HG02759 (cell line): ENCODE measurements at regions not wholly inside any gene's neighbourhood (a gene's known extent, or its start where the extent isn't known, plus 50 kb on each side); places are given as distances from the start of the nearest gene placed in this dataset.
"Not testable (repeated sequence)": the region's sequence is repeated elsewhere in the genome, so short reads cannot be mapped to it uniquely, and the experiment has no call there.

Source experiments
- ATAC-seq: cut with Tn5 transposase; IDR thresholded peaks from one replicate; pipeline ENCODE4 v1.9.1; 2021; ENCODE audit warnings: mild to moderate bottlenecking, moderate library complexity; ENCODE audit not compliant: unreplicated experiment

DNA sequence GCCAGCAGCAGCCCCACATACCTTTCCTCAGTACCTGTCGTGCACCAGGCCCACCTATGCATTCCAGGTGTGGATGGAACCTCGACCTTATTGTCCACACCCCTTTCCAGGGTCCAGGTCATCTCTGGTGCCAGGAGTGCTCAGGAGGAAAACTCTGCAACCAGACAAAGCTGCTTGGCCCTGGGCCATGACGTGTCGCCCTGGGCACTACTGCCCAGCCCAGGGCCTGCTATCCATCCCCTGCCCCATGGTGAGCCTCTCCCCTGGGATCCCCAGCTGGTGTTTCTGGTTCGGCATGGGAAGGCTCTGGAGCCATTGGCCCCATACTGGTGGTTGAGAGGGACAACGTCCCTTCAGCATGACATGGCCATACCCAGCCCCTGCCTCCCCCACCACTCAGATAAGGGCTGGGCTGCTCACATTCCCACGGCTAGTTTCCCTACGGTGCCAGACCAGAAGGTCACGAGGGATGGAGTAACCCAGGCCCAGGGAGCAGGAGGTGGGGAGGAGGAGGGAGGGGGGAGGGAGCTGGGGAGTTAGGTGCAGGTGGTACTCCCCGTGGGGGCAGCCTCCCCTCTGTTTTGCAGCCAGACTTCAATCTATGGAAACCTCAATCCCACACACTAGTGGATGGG is 123.2 kb upstream of the MTLN start:
- not testable (repeated sequence) for ATAC-seq

DNA sequence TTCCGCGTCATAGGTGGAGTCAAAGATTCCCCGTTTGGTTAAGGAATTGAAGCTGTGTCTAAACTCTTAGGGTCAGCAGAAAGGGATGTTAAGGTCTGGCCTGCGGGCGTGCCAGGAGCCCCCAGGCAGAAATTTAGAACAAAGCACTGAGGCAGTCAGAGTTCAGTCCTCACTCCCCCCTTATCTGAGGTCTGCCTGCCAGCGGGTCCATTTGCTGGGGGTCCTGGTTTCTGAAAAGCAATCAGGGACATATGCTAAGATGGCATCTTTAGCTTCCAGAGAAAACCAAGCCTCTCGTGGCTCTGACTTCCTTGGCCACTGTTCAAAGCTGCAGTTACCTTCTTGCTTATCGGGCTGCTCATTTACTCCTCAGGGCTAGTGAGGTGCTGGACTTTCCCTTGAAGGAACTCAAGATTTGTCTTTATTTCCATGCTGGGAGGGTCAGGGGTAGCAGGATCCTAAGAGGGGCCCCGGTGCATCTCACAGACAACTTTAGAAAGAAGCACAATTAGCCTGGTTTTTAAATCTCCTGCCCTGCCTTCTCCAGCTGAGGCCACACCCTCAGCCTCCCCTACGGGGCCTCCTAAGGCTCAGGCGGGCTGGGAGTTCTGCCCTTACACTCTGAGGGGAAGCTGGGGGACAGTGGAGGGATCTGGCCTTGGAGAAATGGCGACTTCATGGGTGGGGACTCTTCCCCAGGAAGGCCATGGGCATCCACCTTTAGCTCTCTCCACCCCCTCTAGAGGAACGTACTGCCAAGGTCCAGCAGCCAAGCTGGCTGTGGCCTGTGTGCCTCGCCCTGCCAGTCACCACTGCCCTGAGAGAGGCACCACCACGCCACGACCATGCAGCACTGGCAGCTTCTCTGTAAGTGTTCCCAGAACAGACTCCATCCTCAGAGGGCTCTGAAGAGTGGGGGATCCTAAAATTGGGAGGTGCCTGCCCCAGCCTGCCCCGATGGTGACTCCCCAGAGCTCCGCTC is 121.1 kb upstream of the MTLN start:
- ATAC-seq = not testable (repeated sequence)

DNA sequence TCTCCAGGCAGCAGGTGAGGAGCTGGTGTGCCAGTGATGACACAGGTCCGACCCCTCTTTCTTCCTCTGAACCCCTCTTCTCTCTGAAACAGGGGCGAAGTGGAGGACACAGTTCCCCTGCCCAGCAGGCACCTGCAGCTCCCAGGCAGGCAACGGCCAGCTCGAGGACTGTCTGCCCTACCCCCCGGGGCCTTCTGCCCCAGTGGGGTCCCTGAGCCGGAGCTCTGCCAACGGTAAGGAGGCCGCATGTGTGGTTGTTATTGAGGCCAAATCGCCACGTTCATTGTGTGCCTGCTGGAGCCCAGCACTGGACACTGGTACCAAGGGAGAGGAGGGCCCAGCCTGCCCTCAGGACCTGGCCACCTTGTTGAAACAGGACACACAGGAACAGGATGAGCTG is 119.3 kb upstream of the MTLN start:
- not testable (repeated sequence) for ATAC-seq

DNA sequence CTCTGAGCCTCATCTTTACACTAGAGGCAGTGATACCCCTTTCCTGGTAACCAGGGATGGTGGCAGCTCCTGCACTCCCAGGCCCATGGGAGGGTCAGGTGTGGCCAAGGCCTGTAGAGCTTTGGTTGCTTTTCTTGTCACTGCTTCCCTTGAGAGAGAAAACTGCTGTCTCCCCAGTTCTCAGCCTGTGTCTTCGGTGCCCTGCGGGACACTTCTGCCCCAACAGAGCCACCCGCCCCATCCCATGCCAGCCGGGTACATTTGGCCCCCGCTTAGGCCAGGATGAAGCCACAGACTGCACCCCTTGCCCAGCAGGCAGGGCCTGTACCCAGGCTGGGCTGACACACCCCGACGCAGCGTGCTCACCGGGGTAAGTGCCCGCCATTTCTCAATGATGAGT is 117.4 kb upstream of the MTLN start:
- not testable (repeated sequence) for ATAC-seq

DNA sequence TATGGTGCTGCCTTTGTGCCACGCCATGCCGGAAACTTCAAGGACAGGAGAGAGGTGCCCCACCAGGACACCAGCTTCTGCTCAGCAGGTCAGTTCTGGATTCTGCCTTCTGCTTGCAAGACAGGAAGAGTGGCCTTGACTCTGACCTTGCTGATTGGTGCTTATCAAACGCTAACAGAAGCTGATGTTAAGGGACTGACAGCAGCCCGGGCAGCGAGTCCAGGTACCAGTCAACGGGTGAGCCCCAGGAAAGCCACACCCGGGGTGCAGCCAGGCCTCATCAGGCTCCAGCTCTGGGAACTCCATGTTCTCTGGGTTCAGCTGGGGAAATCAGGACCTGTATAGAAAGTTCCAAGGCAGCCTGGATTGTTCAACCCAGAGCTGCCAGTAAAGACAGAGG is 116.8 kb upstream of the MTLN start:
- ATAC-seq = not testable (repeated sequence)

DNA sequence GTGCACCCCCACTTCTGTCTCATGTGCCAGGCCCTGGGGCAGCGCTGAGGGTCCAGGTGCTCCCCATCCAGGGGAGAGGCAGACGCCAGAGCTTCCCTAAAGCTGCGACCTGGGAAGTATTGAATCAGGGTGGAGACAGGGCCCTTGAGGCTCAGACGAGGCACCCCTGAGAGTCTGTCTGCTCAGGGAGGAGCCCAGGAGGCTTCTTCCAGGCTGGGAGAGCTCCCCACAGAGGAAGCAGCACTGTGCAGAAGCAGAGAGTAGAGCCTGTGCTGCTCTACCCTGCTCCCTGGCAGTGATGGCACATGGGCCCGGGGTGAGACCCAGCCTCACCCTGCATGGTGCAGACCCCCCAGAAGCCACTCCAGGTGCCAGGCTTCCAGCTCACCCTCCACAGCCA is 116.3 kb upstream of the MTLN start:
- ATAC-seq = not testable (repeated sequence)

DNA sequence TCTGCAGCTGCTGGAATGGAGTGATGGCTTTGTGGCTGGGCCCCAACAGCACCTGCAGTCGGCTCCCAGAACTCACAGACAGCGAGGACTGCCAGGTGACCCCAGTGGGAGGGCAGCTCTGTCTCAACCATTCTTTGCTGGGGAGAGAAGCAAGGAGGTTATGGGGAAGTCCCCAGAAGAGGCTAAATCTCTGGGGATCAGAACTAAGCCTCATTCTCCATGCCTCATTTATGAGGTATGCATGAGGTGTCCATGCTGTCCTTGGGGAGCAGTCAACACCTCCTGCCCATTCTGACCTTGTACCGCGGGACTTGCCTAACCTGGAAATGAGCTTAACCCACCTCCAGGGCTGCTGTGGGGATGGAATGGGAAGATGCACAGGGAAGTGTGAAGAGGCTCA is 111.5 kb upstream of the MTLN start:
- not testable (repeated sequence) for ATAC-seq

DNA sequence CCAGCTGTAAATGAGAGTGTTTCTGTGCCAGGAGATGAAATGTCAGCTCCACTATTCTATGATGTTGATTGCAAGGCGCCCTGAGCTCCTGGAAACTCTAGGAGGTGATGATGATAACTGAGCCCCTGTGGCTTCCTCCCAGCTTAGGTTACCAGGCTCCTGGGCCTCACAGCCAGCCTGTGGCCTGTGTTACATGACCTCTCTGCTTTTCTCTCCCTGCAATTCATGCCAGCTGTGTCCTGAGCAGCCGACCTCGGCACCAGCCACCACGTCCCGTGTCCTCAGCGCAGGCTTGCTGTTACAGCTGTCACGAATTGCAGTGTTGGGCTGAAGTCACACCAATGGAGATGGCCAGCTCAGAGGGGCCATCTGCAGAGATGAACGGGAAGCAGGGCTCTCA is 110.2 kb upstream of the MTLN start:
- ATAC-seq = not testable (repeated sequence)

DNA sequence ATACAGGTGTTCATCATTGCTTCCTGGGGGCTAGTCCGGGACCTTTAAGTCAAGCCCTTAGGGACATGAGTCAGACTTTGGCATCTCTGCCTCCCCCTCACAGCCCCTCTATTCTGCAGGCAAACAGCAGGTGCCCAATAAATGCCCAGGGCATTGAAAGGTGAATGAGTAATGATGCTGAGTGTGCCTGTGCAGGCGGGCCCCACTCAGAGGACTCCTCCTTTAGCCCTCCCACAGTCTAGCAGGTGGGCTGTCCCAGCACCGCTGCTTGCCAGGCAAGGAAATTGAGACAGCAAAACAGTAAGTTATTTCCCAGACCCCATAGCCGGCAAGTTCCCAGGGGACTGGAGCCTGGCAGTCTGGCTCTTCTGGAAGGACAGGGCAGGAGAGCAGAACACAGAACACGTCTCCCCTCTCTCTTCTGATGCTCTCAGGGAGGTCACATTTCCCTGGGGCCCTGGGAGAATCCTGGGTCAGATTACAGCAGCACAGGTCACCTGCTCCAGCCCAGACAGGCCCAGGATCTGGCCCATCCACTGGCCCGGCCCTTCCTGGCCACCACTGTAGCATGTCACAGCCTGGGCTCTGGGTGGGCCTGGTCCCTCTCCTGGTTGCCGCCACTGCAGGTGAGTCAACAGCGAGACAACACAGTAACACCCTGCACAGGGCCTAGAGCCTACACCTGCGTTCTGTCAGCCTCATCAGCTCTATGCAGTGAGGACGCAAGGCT is 108.7 kb upstream of the MTLN start:
- ATAC-seq = not testable (repeated sequence)

DNA sequence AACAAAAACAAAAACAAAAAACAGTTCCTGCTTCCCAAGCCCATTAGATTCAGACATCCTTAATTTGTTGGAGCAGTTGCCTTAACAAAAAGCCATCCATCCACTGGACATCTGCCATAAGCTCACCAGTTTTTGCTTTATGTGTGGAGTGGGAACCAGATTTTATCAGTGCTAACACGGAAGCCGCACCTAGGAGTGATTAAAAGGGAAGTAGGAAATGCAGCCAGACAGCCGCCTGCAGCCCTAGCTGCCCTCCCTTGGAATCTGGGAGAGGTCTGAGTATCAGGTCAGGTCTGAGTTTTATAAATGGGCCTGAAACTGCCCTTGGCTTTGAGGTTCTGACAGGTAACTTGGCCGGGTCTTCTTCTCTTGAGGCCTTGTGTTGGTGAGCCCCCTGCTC is 106.6 kb upstream of the MTLN start:
- ATAC-seq = not testable (repeated sequence)

DNA sequence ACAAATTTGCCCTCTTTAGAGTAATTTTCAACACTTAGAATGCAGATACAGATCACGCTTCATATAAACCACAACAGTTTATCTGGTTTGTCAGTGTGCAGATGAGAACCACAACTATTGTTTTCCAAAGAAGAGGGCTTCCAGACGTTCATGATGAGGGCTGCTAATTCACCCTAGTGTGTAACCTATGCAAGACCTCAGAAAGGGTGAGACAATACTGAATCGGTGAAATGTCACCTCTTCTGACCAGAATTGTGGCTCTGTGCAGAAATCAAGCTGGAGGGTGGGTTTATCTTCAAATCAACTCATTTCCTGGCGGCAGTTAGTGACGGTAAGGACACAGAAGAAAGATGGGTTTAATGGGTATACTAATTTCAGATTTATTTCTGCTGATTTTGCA is 105.0 kb upstream of the MTLN start:
- ATAC-seq = not testable (repeated sequence)

DNA sequence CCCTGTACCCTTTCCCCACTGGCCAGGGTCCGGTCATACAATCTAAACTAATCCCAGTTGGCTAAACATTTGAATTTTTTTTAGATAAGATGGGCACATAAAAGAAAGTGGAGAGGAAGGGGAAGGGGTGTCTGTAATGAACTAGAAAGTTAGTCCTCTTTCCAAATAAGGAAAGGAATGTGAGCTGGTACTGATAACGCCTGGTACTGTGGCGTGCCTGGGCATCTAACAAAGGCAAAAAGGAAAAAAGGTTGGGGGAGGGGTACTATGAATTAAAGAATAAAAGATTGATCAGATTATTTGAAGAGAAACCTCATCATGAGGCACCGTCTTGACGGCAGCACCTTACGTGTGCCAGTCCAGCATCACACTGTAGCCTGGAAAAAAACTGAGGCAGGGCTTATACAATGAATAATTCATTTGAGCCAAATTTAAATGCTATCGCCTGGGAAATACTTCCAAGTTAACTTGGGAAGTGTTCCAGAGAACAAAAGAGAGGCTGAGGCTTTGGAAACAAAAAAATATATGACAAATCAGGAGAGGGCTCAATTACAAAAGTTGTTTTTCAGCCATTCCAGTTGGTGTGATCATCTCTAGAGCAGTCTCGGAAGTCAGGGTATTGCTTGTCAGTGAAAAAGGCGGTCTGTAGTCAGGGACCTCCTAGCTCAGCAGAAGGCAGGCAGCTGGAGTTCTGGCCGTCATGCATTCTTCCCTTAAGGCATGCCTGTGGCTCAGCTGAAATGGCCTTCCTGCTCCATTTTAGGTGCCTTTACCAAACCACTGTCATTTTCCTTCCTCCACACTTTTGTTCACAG is 103.9 kb upstream of the MTLN start:
- not testable (repeated sequence) for ATAC-seq

DNA sequence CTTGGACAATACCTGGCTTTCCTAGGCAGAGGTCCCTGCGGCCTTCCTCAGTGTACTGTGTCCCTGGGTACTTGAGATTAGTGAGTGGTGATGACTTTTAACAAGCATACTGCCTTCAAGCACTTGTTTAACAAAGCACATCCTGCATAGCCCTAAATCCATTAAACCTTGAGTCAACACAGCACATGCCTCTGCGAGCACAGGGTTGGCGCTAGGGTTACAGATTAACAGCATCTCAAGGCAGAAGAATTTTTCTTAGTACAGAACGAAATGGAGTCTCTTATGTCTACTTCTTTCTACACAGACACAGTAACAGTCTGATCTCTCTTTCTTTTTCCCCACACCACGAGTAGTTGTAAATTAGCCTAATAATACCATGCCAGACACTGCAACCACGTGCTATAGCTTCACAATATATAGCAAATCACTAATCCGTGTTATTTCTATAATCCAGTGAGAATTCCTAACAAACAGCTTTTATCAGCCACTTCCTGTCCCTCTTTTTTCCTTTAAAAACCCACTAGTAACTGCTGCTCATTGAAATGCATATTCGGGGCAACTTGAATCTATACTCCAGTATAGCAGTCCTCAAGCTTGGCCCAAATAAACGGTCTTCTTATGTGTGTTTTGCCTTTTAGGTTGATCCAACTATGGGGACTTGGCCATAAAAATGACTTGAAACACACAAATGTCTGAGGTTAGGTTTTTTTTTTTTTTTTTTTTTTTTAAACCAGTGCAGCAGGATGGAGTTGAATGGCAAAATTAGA is 102.9 kb upstream of the MTLN start:
- not testable (repeated sequence) for ATAC-seq

DNA sequence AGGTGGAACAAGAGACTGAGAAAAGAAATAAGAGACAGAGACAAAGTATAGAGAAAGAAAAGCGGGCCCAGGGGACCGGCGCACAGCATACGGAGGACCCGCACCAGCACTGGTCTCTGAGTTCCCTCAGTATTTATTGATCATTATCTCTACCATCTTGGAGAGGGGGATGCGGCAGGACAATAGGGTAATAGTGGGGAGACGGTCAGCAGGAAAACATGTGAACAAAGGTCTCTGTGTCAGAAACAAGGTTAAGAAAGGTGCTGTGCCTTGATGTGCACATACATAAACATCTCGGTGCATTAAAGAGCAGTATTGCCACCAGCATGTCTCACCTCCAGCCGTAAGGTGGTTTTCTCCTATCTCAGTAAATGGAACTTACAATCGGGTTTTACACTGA is 102.1 kb upstream of the MTLN start:
- not testable (repeated sequence) for ATAC-seq

DNA sequence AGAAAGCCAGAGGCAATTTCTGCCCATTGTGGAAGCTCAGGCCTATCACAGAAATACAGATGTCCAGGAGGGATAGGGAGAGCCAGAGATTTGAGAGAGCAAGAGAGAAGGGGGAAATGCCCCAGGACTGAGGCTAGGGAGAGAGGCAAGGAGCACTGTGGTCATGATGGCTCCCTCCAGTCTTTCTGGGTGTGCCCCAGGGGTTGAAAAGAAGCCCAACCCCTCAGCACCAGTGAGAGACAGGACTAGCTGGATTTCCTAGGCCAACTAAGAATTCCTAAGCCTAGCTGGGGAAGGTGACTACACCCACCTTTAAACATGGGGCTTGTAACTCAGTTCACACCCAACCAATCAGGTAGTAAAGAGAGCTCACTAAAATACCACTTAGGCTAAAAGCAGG is 100.7 kb upstream of the MTLN start:
- not testable (repeated sequence) for ATAC-seq

DNA sequence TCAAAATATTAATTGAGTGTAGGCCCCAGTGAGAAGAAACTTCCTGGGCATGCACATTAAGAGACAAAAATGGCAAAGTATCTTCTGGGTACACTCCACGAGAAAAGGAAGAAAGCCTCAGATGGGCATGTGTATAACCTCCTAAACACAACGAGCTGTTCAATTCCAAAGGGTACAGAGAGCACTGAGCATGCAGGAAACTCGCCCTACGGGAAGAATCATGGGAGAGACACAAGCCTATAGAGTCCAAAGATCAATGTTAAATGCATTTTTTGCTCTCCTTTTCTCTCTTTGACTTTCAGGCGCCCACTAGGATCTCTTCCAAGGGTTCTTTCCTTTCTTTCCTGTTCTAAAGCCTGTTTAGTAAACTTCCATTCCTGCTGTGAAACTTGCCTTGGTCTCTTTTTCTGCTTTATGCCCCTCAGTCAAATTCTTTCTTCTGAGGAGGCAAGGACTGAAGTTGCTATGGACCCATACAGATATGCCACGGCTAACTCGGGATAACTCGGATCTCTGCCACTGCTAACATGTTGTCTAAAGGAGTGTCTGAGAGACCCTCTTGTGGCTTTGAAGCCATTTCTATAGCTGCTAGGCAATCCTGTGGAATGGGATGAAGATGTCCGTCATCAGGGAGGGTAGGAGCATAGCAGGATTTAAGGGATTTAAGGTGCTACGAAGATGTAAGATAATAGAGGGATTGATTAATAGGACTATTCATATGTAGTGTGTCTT is 99.5 kb upstream of the MTLN start:
- not testable (repeated sequence) for ATAC-seq

DNA sequence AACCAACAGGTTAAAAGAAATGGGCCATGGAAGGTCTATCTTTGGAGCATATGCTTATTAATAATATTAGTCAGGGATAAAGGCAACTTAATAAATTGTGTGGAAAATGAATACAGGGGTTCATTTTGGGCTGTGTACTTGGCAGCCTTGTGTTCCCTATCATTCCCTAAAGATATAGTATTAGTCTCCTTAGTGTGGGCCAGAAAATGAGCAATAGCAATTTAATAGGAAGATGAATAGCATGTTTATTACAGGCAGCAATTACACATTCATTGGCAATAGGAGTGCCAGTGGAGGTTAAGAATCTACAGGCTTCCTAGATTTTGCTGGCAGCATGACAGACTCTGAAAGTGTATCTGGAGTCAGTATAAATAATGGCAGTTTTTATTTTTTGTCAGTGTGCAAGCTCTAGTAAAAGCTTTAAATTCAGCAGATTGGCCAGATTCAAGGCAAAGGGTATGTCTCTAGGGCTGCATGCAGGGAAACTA is 98.7 kb upstream of the MTLN start:
- ATAC-seq = not testable (repeated sequence)

DNA sequence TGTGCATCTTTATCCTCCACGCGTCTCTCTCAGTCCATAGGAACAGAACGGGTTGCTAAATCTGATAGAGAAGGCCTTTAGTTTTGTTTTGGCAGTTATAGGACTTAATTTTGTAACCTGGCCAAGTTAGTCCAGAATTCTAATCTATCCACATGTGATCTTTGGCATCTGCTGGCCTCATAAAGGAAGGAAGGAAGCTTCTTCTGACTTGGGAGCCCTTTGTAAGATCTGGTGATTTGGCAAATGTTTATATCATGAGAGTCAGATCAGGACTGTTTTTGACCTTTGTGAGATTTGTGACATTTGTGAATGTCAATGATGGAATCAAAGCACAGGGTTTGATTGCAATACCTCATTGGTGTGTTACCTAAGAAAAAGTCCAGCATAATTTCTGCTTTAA is 96.4 kb upstream of the MTLN start:
- ATAC-seq = not testable (repeated sequence)

DNA sequence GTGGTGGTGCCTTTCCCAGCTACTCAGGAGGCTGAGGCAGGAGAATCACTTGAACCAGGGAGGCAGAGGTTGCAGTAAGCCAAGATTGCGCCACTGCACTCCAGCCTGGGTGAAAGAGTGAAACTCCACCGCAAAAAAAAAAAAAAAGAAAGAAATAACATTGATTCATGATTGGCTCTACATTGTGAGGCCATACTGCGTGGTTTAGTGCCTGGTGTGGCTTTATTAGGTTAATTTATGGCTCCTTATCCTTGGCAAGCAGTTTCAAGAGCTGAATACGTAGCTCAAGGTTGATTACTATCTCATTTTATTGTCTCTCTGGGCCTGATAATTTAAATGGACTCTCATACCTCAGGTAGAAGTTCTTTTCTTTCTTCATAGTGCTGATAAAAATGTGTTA is 80.5 kb upstream of the MTLN start:
- ATAC-seq = not testable (repeated sequence)
